Stimulated activated naive CD8-positive, alpha-beta T cell treated with anti-CD3 and anti-CD28 coated beads, Interleukin-15, amount 100 ng/mL, for 72 hours (primary cell): ENCODE measurements at regions not wholly inside any gene's neighbourhood (a gene's known extent, or its start where the extent isn't known, plus 50 kb on each side); places are given as distances from the start of the nearest gene placed in this dataset.
A peak's percentile ranks its signal among the peaks of the same experiment; 100 is the strongest.
"Not testable (repeated sequence)": the region's sequence is repeated elsewhere in the genome, so short reads cannot be mapped to it uniquely, and the experiment has no call there.

ENCODE experiments used
- ATAC-seq: fragments of 150-1000 bp; cut with Tn5 transposase; 2 replicates; pipeline ENCODE4 v1.10.0; 2021; ENCODE audit warnings: mild to moderate bottlenecking, moderate library complexity
- DNase-seq, 2 donors: peaks; one replicate each; pipeline ENCODE4 v3.0.0; 2021 to 2022
- H3K27ac Mint-ChIP-seq, 2 donors: one replicate each; pipeline ENCODE4 v1.8.0; 2022; ENCODE audit warnings: mild to moderate bottlenecking in 2 of 2, mixed read lengths in 2 of 2, moderate library complexity in 2 of 2
- H3K27me3 Mint-ChIP-seq: one replicate; pipeline ENCODE4 v1.8.0; 2022; ENCODE audit warnings: mixed read lengths
- H3K4me1 Mint-ChIP-seq: one replicate; pipeline ENCODE4 v1.8.0; 2022; ENCODE audit warnings: mild to moderate bottlenecking, mixed read lengths
- H3K4me3 Mint-ChIP-seq, 2 donors: one replicate each; pipeline ENCODE4 v1.8.0; 2022; ENCODE audit warnings: mild to moderate bottlenecking in 2 of 2, mixed read lengths in 2 of 2, moderate library complexity in 1 of 2
- H3K9me3 Mint-ChIP-seq, 2 donors: one replicate each; pipeline ENCODE4 v1.8.0; 2022; ENCODE audit warnings: mixed read lengths in 2 of 2

DNA sequence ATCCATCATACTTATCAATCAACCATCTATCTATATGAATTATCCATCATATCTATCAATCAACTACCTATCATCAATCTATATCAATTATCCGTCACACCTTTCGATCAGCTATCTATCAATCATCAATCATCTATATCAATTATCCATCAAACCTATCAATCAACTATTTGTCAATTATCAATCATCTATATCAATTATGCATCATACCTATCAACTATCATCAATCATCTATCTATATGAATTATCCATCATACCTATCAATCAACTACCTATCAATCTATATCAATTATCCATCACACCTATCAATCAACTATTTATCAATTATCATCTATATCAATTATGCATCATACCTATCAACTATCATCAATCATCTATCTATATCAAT lies 70.6 kb upstream of the PPP2R3B start:
- ATAC-seq (no peak), DNase-seq (no peak)
- no peak overlapping the region for H3K4me3 Mint-ChIP-seq
- H3K27ac Mint-ChIP-seq: no peak overlapping the region
- H3K27me3 Mint-ChIP-seq: peaks cover 25% of the 10 kb centered on the region
- H3K4me1 Mint-ChIP-seq: no peaks in the 10 kb centered on the region
- H3K9me3 Mint-ChIP-seq: peaks cover 13 to 18% of the 10 kb centered on the region in 2 donors

DNA sequence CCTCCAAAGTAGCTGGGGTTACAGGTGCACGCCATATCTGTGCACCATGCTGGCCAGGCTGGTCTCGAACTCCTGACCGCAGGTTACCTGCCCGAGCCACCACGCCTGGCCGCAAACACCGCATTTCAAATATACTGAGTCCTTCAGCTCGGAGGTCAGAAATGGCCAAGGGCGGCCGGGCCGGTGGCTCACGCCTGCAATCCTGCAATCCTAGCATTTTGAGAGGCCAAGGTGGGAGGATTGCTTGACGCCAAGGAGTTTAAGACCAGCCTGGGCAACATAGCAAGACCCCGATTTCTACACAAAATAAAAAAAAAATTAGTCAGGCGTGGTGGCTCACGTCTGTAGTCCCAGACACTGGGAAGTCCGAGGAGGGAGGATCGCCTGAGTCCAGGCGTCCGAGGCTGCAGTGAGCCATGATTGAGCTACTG lies 71.9 kb upstream of the PPP2R3B start:
- Mint-ChIP-seq H3K27me3 (peaks cover 25% of the 10 kb centered on the region), H3K4me3 (no peak overlapping the region), H3K9me3 (peaks cover 20 to 23% of the 10 kb centered on the region in 2 donors), H3K4me1 (no peaks in the 10 kb centered on the region), H3K27ac (no peak overlapping the region)
- DNase-seq (no peak), ATAC-seq (no peak)

DNA sequence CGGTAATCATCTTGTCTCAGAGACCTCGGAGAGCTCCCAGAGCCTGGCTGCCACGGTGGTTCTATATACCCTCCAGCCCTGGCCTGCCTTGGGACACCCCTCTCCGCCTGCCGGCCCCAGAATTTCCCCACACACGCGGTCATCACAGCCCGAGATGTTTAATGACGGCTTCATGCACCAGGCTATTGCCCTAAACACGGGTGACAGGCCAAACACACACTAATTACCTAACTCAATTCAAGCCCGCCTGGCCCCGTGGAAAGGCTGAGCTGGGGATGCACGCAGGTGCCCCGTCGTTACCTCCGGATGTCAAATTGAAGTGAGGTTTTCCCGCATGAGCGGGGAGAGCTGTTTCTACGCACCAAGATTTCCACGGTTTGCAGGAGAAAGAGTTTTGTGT lies 72.9 kb upstream of the PPP2R3B start:
- ATAC-seq (no peak), DNase-seq (no peak)
- Mint-ChIP-seq H3K4me3 (no peak overlapping the region), H3K27me3 (peaks cover 25% of the 10 kb centered on the region), H3K4me1 (no peaks in the 10 kb centered on the region), H3K9me3 (peaks cover 20 to 23% of the 10 kb centered on the region in 2 donors), H3K27ac (peak overlapping the region in 1 of 2 donors; percentile 31)

DNA sequence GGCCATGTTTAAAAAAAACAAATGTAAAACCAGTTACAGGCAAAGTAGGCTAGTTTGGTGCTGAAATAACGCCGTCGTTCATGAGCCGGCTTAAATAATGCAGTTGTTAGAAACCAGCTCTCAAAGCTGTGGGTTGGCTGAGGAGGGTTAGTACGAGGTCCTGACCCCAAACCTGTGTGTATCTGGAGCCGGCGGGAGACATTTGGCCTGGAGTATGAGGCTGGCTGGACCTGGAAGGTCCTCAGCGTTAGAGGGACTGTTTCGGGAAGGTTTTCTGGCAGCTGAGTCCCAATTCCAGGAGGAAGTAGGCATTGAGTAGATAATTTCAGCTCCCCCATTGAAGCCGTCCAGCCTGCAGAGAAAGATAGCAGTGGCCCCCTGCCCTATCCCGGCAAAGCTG lies 73.4 kb upstream of the PPP2R3B start:
- no peak for DNase-seq
- no peak overlapping the region for H3K4me3 Mint-ChIP-seq
- peaks cover 20 to 23% of the 10 kb centered on the region in 2 donors for H3K9me3 Mint-ChIP-seq
- peaks cover 25% of the 10 kb centered on the region for H3K27me3 Mint-ChIP-seq
- no peak overlapping the region for H3K27ac Mint-ChIP-seq
- ATAC-seq: no peak
- H3K4me1 Mint-ChIP-seq: no peaks in the 10 kb centered on the region

DNA sequence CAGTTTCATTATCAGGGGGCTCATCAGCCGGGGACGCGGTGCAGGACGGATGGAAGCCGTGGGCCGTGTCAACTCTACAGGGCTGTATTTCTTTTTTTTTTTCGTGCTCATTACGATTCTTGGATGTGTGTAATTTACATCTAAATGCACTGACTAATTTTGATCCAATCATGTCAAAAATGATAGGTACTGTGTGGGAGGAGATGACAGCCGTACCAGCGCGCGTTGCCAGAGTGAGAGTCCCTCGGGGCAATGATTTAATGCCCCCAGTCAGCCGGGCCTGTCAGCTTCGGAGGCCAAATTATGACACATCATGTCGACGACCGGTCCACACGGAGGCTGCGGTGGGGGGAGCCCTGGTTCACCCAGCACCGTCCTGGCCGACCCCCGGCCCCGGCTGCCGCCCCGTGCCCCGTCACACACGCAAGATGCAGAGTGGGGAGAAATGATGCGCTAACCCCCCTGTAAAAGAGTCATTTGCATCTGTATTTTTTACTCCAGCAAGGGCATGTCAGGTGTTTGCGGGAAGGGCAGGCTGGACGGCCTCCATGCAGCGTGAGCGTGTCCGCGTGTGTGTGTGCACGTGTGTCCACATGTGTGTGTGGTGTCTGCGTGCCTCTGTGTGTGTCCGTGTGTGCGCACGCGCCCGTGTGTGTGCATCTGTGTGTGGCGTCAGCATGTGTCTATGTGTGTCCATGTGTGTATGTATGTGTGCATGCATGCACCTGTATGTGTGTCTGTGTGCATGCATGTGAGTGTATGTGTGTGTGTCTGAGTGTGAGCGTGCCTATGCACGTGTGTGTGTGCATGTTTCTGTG lies 74.3 kb upstream of the PPP2R3B start:
- H3K4me1 Mint-ChIP-seq: no peaks in the 10 kb centered on the region

DNA sequence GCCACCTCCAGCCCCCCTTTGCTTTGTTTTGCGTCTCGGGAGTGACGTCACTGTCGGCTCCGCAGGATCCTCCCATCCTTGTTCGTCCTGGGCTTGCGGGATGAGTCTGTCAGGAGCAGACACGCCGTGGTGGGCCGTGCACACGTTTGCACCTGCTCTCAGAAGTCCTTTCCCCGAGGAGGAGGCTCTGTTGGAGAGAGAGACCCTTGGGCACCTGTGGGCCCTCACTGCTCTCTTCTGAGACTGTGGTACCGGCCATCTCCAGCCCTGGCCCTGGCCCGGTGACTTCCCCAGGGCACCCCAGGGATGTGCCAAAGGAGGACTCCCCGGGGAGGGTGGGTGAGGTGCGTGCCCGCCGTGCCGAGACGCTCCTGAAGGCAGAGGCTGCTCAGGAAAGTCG lies 76.1 kb upstream of the PPP2R3B start:
- Mint-ChIP-seq H3K4me1 (no peaks in the 10 kb centered on the region), H3K27me3 (no peaks in the 10 kb centered on the region), H3K9me3 (peaks cover 16 to 20% of the 10 kb centered on the region in 2 donors), H3K4me3 (no peak overlapping the region), H3K27ac (no peak overlapping the region)
- ATAC-seq: no peak
- DNase-seq: no peak

More for the DNA sequence above, 74.3 kb upstream of the PPP2R3B start:
- ATAC-seq (no peak), DNase-seq (no peak)
- no peak overlapping the region for H3K27ac Mint-ChIP-seq
- H3K27me3 Mint-ChIP-seq: peaks cover 17% of the 10 kb centered on the region
- H3K9me3 Mint-ChIP-seq: peaks cover 20 to 23% of the 10 kb centered on the region in 2 donors
- H3K4me3 Mint-ChIP-seq: no peak overlapping the region

DNA sequence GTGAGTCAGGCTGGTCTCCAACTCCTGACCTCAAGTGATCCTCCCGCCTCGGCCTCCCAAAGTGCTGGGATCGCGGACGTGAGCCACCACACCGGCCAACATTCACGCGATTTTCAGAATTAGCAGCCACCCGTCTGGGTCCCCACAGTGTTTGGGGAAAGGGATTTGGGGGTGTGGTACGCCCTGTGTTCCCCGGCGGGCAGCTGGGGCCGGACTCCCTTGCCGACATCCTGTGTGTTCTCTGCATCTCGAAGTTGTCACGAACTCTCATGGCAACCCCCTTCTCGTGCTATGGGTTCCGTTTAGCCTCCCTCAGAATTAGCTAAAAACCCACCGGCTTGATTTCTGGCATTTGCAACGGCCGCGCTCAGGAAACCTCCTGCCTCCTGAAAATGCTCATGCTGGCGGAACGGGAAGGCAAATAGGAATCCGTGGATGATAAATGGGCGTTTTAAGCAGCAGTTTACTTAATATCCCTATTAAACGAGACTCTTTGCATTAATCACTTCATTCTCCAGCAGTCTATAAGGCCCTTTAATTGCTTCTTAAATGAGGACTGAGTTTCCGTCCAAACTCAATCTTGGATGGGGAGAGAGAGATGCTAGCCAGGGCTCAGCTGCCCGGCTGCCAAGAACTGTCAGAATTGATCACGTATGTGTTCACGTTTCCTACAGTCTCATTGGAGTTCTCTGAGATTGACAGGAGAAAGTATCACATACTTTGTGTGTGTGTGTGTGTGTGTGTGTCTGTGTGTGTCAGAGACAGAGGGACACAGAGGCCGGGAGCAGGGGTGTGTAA lies 78.9 kb upstream of the PPP2R3B start:
- Mint-ChIP-seq H3K4me3 (no peak overlapping the region), H3K27me3 (no peaks in the 10 kb centered on the region), H3K4me1 (no peaks in the 10 kb centered on the region), H3K9me3 (peaks cover 16 to 20% of the 10 kb centered on the region in 2 donors), H3K27ac (peak overlapping the region; percentile 42 to 87)
- DNase-seq (no peak), ATAC-seq (no peak)

DNA sequence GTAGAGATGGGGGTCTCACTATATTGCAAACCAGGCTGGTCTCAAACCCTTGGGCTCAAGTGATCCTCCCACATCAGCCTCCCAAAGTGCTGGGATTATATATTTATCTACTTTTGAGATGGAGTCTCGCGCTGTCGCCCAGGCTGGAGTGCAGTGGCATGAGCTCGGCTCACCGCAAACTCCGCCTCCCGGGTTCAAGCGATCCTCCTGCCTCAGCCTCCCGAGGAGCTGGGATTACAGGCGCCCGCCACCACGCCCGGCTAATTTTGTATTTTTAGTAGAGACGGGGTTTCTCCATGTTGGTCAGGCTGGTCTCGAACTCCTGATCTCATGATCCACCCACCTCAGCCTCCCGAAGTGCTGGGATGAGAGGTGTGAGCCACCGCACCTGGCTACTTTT lies 80.1 kb upstream of the PPP2R3B start:
- ATAC-seq, H3K4me1 Mint-ChIP-seq, H3K27me3 Mint-ChIP-seq, H3K27ac Mint-ChIP-seq, DNase-seq, H3K4me3 Mint-ChIP-seq: not testable (repeated sequence)
- H3K9me3 Mint-ChIP-seq: peaks cover 9 to 11% of the 10 kb centered on the region in 2 donors

DNA sequence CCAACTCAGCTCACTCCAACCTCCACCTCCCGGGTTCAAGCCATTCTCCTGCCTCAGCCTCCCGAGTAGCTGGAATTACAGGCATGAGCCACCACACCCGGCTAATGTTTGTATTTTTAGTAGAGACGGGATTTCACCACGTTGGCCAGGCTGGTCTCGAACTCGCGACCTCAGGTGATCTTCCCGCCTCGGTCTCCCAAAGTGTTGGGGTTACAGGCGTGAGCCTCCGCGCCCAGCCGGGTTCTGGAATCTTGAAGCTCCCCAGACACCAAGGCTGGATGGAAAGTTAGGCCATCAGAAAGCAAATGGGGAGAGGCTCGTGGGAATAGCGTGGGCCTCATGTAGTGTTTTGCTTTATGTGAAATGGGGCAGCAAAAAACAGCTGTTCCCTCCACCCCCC lies 81.0 kb upstream of the PPP2R3B start:
- not testable (repeated sequence) for H3K9me3 Mint-ChIP-seq, DNase-seq, H3K4me1 Mint-ChIP-seq, H3K27ac Mint-ChIP-seq, H3K27me3 Mint-ChIP-seq, H3K4me3 Mint-ChIP-seq, ATAC-seq

DNA sequence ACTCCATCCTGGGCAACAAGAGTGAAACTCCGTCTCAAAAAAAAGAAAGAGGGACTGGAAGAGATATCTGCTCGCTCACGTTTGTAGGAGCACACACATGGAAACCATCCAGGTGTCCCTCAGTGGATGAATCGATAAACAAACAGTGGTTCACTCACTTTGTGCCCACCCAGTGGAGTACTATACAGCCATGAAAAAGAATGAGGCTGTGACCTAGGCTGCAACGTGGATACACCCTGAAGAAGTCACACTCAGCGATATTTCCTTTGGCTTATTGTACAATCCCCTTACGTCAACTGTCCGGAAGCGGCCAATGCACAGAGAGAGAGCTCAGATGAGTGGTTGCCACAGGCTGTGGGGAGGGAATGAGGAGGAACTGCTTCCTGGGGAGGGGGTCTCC lies 82.3 kb upstream of the PPP2R3B start:
- ATAC-seq (no peak), DNase-seq (no peak)
- no peak overlapping the region for H3K27ac Mint-ChIP-seq
- H3K4me1 Mint-ChIP-seq: no peaks in the 10 kb centered on the region
- H3K9me3 Mint-ChIP-seq: peaks cover 0 to 5% of the 10 kb centered on the region in 2 donors
- H3K27me3 Mint-ChIP-seq: no peaks in the 10 kb centered on the region
- H3K4me3 Mint-ChIP-seq: no peak overlapping the region

DNA sequence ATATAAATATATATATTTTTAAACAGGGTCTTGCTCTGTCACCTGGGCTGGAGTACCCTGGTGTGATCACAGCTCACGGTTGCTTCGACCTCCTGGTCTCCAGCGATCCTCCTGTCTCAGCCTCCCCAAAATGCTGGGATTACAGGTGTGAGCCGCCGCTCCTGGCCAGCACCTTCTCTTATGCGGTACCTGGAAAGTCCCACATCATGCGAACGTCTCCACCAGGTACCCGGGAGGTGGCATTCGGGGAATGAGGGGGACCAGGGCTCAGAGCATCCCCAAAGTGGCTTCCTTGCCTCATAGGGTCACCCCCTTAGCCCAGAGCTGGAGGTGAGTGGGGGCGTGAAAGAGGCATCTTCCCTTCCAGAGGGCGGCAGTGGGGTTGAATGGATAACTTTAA lies 84.0 kb upstream of the PPP2R3B start:
- ATAC-seq (no peak), DNase-seq (no peak)
- Mint-ChIP-seq H3K27ac (no peak overlapping the region), H3K4me1 (no peaks in the 10 kb centered on the region), H3K27me3 (no peaks in the 10 kb centered on the region), H3K4me3 (no peak overlapping the region), H3K9me3 (peaks cover 0 to 5% of the 10 kb centered on the region in 2 donors)

DNA sequence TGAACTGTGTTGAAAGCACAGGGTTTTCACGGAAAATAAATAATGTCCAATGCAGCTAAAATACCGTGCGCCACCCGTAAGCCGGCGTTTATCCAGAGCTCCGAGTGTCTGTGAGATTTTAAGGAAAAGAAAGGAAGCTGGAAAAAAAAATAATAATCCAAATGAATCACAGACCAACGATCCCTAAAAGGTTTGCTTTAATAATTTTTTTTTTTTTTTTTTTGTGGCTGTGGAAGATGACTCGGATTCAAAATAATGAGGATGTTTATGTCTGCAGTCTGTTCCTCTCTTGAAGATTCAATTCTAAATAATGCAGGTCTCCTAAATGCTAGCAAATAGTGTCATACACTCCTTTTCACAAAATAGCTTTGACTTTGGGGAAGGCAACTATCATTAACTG lies 84.6 kb upstream of the PPP2R3B start:
- ATAC-seq: no peak
- no peak for DNase-seq
- Mint-ChIP-seq H3K27me3 (no peaks in the 10 kb centered on the region), H3K27ac (no peak overlapping the region), H3K4me1 (no peaks in the 10 kb centered on the region), H3K9me3 (peaks cover 0 to 5% of the 10 kb centered on the region in 2 donors), H3K4me3 (no peak overlapping the region)

DNA sequence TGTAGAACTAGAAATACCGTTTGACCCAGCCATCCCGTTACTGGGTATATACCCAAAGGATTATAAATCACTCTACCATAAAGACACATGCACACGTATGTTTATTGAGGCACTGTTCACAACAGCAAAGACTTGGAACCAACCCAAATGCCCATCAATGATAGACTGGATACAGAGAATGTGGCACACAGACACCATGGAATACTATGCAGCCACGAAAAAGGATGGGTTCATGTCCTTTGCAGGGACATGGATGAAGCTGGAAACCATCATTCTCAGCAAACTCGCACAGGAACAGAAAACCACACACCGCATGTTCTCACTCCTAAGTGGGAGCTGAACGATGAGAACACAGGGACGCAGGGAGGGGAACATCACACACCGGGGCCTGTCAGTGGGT lies 85.6 kb upstream of the PPP2R3B start:
- not testable (repeated sequence) for H3K27ac Mint-ChIP-seq, H3K4me1 Mint-ChIP-seq, H3K27me3 Mint-ChIP-seq, H3K4me3 Mint-ChIP-seq, DNase-seq, ATAC-seq, H3K9me3 Mint-ChIP-seq

DNA sequence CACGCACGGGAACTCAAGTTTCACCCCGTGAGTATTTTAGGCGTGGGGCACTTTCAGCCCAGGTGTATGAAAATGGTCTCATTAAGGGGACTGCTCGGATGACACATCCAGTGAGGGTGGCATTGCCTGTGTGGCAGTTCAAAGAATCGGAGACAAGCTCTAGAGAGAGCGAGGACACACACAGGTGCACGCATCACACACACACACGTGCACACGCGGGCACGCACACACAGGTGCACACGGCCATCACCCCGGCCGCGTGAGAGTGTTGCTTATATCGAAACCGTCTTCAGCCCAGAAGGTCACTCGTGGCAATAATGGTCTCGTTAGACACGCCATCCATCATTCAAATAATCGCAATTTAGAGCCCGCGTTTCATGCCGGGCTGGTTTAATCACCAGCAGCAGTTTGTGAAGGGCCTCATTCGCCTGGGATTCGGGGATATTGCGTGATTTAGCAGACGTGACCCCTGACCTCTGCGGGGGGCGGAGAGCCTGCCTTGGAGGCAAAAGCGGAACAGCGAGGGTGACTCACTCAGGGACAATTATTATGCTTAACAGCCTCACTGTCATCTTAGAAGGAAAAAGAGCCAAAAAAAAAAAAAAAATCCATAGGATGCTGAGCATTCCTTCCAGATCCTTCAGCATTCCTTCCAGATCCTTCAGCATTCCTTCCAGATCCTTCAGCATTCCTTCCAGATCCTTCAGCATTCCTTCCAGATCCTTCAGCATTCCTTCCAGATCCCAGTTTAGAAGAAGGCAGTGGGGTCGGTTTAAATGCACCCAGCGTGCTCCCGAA lies 89.4 kb upstream of the PPP2R3B start:
- no peak overlapping the region for H3K27ac Mint-ChIP-seq
- H3K9me3 Mint-ChIP-seq: peaks cover 0 to 5% of the 10 kb centered on the region in 2 donors
- no peak for ATAC-seq
- DNase-seq: no peak
- no peak overlapping the region for H3K4me3 Mint-ChIP-seq
- no peaks in the 10 kb centered on the region for H3K4me1 Mint-ChIP-seq
- no peaks in the 10 kb centered on the region for H3K27me3 Mint-ChIP-seq

DNA sequence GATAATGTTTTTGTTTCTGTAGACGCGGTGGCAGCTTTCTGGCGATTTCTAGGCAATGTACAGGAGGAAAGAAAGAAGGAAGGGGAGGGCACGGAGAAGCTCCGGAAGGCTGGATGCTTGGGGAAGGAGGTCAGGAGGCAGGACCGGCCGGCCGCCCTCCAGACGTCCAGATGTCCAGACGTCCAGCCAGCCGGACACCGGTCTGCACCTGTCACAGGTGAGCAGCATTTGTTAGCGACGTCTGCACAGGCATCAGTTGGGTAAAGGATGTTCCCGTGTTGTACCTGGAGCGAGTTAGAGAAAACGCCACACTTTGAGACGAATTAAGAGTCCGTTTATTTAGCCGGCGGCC lies 90.0 kb upstream of the PPP2R3B start:
- no peaks in the 10 kb centered on the region for H3K4me1 Mint-ChIP-seq
- no peak overlapping the region for H3K27ac Mint-ChIP-seq
- no peaks in the 10 kb centered on the region for H3K27me3 Mint-ChIP-seq
- DNase-seq (no peak), ATAC-seq (no peak)
- H3K9me3 Mint-ChIP-seq: peaks cover 0 to 5% of the 10 kb centered on the region in 2 donors
- H3K4me3 Mint-ChIP-seq: no peak overlapping the region
